ENCODE measurements at regions not wholly inside any gene's neighbourhood (a gene's known extent, or its start where the extent isn't known, plus 50 kb on each side); places are given as distances from the start of the nearest gene placed in this dataset.

- POLR2A ChIA-PET: interaction anchor here (0.6 kb wide), 1 partner anchor 259 kb away, joined by 3 read pairs; no protein-coding TSS in a partner anchor
- intact Hi-C loops (cut with micrococcal nuclease; ENCODE audit: unreplicated experiment) (no loop called here), in situ Hi-C loops (cut with HindIII; ENCODE audit: low pct_unique_long_range_greater_than_20kb, low sequenced_read_pairs) (no loop called here)
- CTCF ChIA-PET: no interaction called here
- ATAC-seq (no peak), DNase-seq (ENCODE audit: low read depth, low spot score) (no peak)
- Histone ChIP-seq H3K9me3 (ENCODE audit: control insufficient read depth, insufficient read depth, low read depth, low read length) (no peaks in the 10 kb centered on the region), H3K4me1 (ENCODE audit: control insufficient read depth, insufficient read depth, low read length) (no peaks in the 10 kb centered on the region), H3K27me3 (ENCODE audit: control insufficient read depth, insufficient read depth, low read length) (peaks cover 7% of the 10 kb centered on the region), H3K27ac (ENCODE audit: low read length) (no peak overlapping the region), H3K4me3 (ENCODE audit: low read depth in 2 of 2, low read length in 2 of 2) (no peak overlapping the region), H3K36me3 (ENCODE audit: control insufficient read depth, insufficient read depth, low read length) (no peaks in the 10 kb centered on the region)
- TF ChIP-seq SIN3A (IDR thresholded peaks at IDR 0.05; ENCODE audit: borderline replicate concordance, insufficient read depth, low read depth, low read length) (no peak), CTCF (IDR thresholded peaks at IDR 0.05) (no peak)
- no TSS peak for BruUV-seq (replicated peaks)
Measured at GRCh38 chr16:9681508-9681907, 500.7 kb downstream of the GRIN2A start.

GRCh38 chr16:9682320-9682719, 499.9 kb downstream of the GRIN2A start:
- no peaks in the 10 kb centered on the region for H3K9me3 ChIP-seq (ENCODE audit: control insufficient read depth, insufficient read depth, low read depth, low read length)
- POLR2A ChIA-PET: no interaction called here
- no peak overlapping the region for H3K27ac ChIP-seq (ENCODE audit: low read length)
- no peak for ATAC-seq
- in situ Hi-C loops (cut with HindIII; ENCODE audit: low pct_unique_long_range_greater_than_20kb, low sequenced_read_pairs) (no loop called here), intact Hi-C loops (cut with micrococcal nuclease; ENCODE audit: unreplicated experiment) (no loop called here)
- TF ChIP-seq TCF7L2 (IDR thresholded peaks at IDR 0.05; ENCODE audit: low read depth, low read length) (no peak), SIN3A (IDR thresholded peaks at IDR 0.05; ENCODE audit: borderline replicate concordance, insufficient read depth, low read depth, low read length) (no peak), CTCF (IDR thresholded peaks at IDR 0.05) (no peak), POLR2AphosphoS5 (IDR thresholded peaks at IDR 0.05; ENCODE audit: low read depth, low read length) (no peak), REST (IDR thresholded peaks at IDR 0.05; ENCODE audit: insufficient read depth in 1 of 2, low read depth in 2 of 2, low read length in 1 of 2) (no peak)
- H3K27me3 ChIP-seq (ENCODE audit: control insufficient read depth, insufficient read depth, low read length): peaks cover 7% of the 10 kb centered on the region
- no peak for DNase-seq (ENCODE audit: low read depth, low spot score)
- CTCF ChIA-PET: no interaction called here
- no peak overlapping the region for H3K4me3 ChIP-seq (ENCODE audit: low read depth in 2 of 2, low read length in 2 of 2)
- H3K36me3 ChIP-seq (ENCODE audit: control insufficient read depth, insufficient read depth, low read length): no peaks in the 10 kb centered on the region
- H3K4me1 ChIP-seq (ENCODE audit: control insufficient read depth, insufficient read depth, low read length): no peaks in the 10 kb centered on the region
- BruUV-seq (replicated peaks): no TSS peak

- intact Hi-C loops (cut with micrococcal nuclease; ENCODE audit: unreplicated experiment): no loop called here
Measured at GRCh38 chr16:9683677-9684076, 498.6 kb downstream of the GRIN2A start.

More at GRCh38 chr16:9683677-9684076, 498.6 kb downstream of the GRIN2A start:
- ChIA-PET POLR2A (no interaction called here), CTCF (no interaction called here)
- no TSS peak for BruUV-seq (replicated peaks)
- no peaks in the 10 kb centered on the region for H3K36me3 ChIP-seq (ENCODE audit: control insufficient read depth, insufficient read depth, low read length)
- ATAC-seq (no peak), DNase-seq (ENCODE audit: low read depth, low spot score) (no peak)
- no peak overlapping the region for H3K27ac ChIP-seq (ENCODE audit: low read length)
- H3K4me3 ChIP-seq (ENCODE audit: low read depth in 2 of 2, low read length in 2 of 2): no peak overlapping the region
- TF ChIP-seq TCF7L2 (IDR thresholded peaks at IDR 0.05; ENCODE audit: low read depth, low read length) (no peak), REST (IDR thresholded peaks at IDR 0.05; ENCODE audit: insufficient read depth in 1 of 2, low read depth in 2 of 2, low read length in 1 of 2) (no peak), POLR2AphosphoS5 (IDR thresholded peaks at IDR 0.05; ENCODE audit: low read depth, low read length) (no peak), SIN3A (IDR thresholded peaks at IDR 0.05; ENCODE audit: borderline replicate concordance, insufficient read depth, low read depth, low read length) (no peak), CTCF (IDR thresholded peaks at IDR 0.05) (no peak)
- in situ Hi-C loops (cut with HindIII; ENCODE audit: low pct_unique_long_range_greater_than_20kb, low sequenced_read_pairs): no loop called here
- no peaks in the 10 kb centered on the region for H3K9me3 ChIP-seq (ENCODE audit: control insufficient read depth, insufficient read depth, low read depth, low read length)
- no peaks in the 10 kb centered on the region for H3K4me1 ChIP-seq (ENCODE audit: control insufficient read depth, insufficient read depth, low read length)
- H3K27me3 ChIP-seq (ENCODE audit: control insufficient read depth, insufficient read depth, low read length): peaks cover 3% of the 10 kb centered on the region
